Fibroblast of the aortic adventitia (primary cell): ENCODE measurements at regions not wholly inside any gene's neighbourhood (a gene's known extent, or its start where the extent isn't known, plus 50 kb on each side); places are given as distances from the start of the nearest gene placed in this dataset.

Experiments
- DNase-seq: peaks from one replicate; pipeline ENCODE4 v3.0.0-alpha.2; 2010; ENCODE audit warnings: low read depth
- H3K4me3 ChIP-seq: 2 replicates; pipeline ENCODE4 v1.5.1; 2011; ENCODE audit warnings: low read depth, mild to moderate bottlenecking, control low read depth, low read length, moderate library complexity
- CTCF ChIP-seq: IDR thresholded peaks from 2 replicates; pipeline ENCODE4 v1.5.1; 2011; ENCODE audit warnings: mild to moderate bottlenecking, low read length, control low read depth, inconsistent platforms; ENCODE audit not compliant: insufficient read depth

GRCh38 chr7:68729371-68729770 is 868.9 kb upstream of the AUTS2 start:
- TF ChIP-seq CTCF: no peak
- H3K4me3 ChIP-seq: no peak overlapping the region
- no peak for DNase-seq

DNA sequence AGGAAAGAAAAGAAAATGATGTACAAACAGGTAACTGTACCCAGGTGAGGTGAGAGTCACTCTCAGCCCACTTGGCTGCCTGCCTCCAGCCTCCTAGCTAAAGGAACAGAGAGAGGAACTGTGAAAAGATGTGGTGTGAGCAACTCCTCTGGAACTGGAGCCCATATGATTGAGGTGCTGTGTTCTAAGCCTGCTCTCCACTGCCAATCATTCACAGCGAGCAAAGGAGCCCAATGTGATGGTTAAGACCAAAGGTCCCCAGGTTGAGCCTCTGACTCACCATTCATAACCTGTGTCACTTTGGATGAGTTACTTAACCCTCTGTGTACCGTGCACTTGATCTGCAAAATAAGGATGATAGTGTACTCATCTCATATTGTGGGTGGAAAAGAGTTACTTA is 868.1 kb upstream of the AUTS2 start:
- H3K4me3 ChIP-seq: no peak overlapping the region
- DNase-seq: no peak
- TF ChIP-seq CTCF: no peak

DNA sequence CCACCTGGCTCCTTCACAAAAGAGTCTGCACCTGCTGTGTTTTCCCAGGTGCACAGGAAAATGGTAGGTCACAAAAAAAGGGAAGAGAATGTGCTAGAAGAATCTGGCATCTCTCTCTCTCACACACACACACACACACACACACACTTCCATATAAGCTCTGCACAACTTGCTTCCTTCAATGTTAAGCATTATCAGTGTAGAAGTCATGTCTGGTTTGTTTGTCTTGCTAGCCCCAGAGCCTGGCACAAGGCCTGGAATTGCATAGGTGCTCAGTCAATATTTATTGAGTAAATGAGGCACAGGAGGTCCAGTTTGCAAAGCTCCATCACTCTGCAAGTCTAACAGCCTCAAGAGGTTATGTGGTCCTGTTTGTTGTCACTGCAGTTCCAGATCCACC is 867.3 kb upstream of the AUTS2 start:
- no peak overlapping the region for H3K4me3 ChIP-seq
- no peak for TF ChIP-seq CTCF
- DNase-seq: no peak

DNA sequence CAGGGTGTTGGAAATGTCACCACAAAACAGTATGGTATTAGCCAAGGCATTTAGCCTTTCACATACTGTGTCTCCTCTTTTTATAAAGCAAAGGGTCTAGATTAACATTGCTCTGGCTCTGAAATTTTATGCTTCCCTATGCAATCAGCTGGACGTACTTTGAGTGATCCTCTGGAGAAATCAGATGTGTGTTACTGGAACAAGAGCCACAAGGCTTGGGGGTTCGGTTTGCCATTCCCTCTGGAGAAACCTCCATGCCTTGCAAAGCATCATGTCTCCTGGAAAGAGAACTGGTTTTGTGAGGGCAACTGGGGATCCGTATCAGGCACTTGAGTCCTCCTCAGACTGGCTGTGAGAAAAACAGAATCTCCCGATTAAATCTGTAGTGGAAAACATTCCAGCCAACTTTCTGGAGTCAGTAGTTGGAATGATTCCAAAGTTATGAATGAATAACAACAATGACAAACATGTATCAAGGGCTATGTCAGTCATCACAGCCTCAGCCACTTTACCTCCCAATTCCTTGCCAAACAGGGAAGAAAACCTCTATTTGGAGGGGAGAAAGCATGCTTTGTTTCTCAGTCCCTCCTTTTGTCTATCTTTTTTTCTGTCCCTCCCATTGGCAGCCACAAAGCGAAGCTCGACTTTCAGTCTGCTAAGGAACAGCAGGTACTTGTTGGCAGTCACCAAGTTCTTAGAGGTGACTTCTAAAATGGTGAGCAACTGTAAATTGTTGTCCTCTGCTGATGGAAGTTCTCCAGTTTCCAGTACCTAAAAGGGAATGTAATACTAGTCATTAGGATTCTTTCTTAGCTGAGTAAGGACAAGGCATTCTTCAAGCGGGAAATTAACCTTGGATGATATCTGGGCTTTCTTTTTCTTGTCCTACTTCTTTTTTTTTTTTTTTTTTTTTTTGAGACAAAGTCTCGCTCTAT is 864.8 kb upstream of the AUTS2 start:
- DNase-seq: no peak
- no peak for TF ChIP-seq CTCF
- no peak overlapping the region for H3K4me3 ChIP-seq

- no peak for TF ChIP-seq CTCF
- no peak overlapping the region for H3K4me3 ChIP-seq
- DNase-seq: no peak
These were observed 863.8 kb upstream of the AUTS2 start for GRCh38 chr7:68734431-68734830.

GRCh38 chr7:68739306-68739705 is 859.0 kb upstream of the AUTS2 start:
- H3K4me3 ChIP-seq: no peak overlapping the region
- no peak for TF ChIP-seq CTCF
- DNase-seq: no peak
